HCT116 (cell line): ENCODE measurements at regions not wholly inside any gene's neighbourhood (a gene's known extent, or its start where the extent isn't known, plus 50 kb on each side); places are given as distances from the start of the nearest gene placed in this dataset.

Source experiments
- ATAC-seq: fragments of 200-7000 bp; cut with Tn5 transposase; 2 replicates; pipeline ENCODE4 v1.9.1; 2020; ENCODE audit warnings: mild to moderate bottlenecking, moderate library complexity
- BruUV-seq: library from RNA; stranded (reverse); fragments of 400-500 nt; replicated peaks from 2 replicates; lab custom pipeline; 2021; lab: Mats Ljungman, UMichigan
- CTCF ChIA-PET: fragments of 300-600 bp; sonication (Branson Sonifier 250); formaldehyde crosslinking; loops from one replicate; lab custom pipeline; 2021; ENCODE audit warnings: antibody characterized with exemption; lab: Charles Lee
- POLR2A ChIA-PET: fragments of 300-600, 350-600 bp; sonication (Branson Sonifier 250); formaldehyde crosslinking; loops from one replicate; lab custom pipeline; 2021; ENCODE audit warnings: antibody characterized with exemption; lab: Charles Lee
- RAD21 ChIA-PET, 2 experiments: fragments of 300-600 bp; sonication (Branson Sonifier 250); formaldehyde crosslinking; loops; one replicate each; lab custom pipeline; 2023; ENCODE audit warnings: low total read pairs in 2 of 2; ENCODE audit not compliant: uncharacterized antibody in 2 of 2, unreplicated experiment in 2 of 2, low non-redundant PET in 1 of 2; lab: Charles Lee
- DNase-seq: peaks from one replicate; pipeline ENCODE4 v3.0.0-alpha.2; 2010; ENCODE audit warnings: low read depth, low spot score
- H2AFZ ChIP-seq: fragments of 200-600 bp; shearing (Covaris generic), sonication (generic); 2 replicates; pipeline ENCODE4 v1.6.1; 2017; ENCODE audit warnings: low read depth, mixed run types, mixed read lengths, antibody characterized with exemption, low read length; ENCODE audit not compliant: poor library complexity, severe bottlenecking
- H3K27ac ChIP-seq: 2 replicates; pipeline ENCODE4 v1.5.1; 2012; ENCODE audit warnings: low read depth, low read length
- H3K27me3 ChIP-seq: fragments of 200-600 bp; sonication (generic); 2 replicates; pipeline ENCODE4 v1.6.1; 2016; ENCODE audit warnings: mixed run types, low read length, mixed read lengths; ENCODE audit not compliant: insufficient read depth
- H3K36me3 ChIP-seq, 2 experiments: fragments of 200-500 bp in 1 of 2; fragments of 200-600 bp in 1 of 2; sonication (Bioruptor generic) in 1 of 2; sonication (generic) in 1 of 2; 2 replicates each; pipeline versions ENCODE4 v1.5.1 to v1.6.1; 2014 to 2016; ENCODE audit warnings: low read length in 2 of 2, inconsistent platforms in 1 of 2, mixed read lengths in 1 of 2, mixed run types in 1 of 2; ENCODE audit not compliant: insufficient read depth in 2 of 2, control insufficient read depth in 1 of 2
- H3K4me1 ChIP-seq, 2 experiments: fragments of 200-600 bp in 1 of 2; sonication (generic) in 1 of 2; 2 replicates each; pipeline versions ENCODE4 v1.5.1 to v1.6.1; 2012 to 2017; ENCODE audit warnings: low read length in 2 of 2, inconsistent platforms in 1 of 2, mild to moderate bottlenecking in 1 of 2, mixed read lengths in 1 of 2, mixed run types in 1 of 2, moderate library complexity in 1 of 2; ENCODE audit not compliant: insufficient read depth in 2 of 2, control insufficient read depth in 1 of 2
- H3K4me2 ChIP-seq: fragments of 200-600 bp; sonication (generic); 2 replicates; pipeline ENCODE4 v1.6.1; 2017; ENCODE audit warnings: mixed run types, low read length, mixed read lengths
- H3K4me3 ChIP-seq, 2 experiments: fragments of 200-600 bp in 1 of 2; sonication (generic) in 1 of 2; replicated peaks in 1 of 2; 2 replicates each; pipeline ENCODE4 v1.5.1; 2011 to 2016; ENCODE audit warnings: low read length in 2 of 2, control low read depth in 1 of 2, low read depth in 1 of 2, mild to moderate bottlenecking in 1 of 2, mixed read lengths in 1 of 2, mixed run types in 1 of 2
- H3K79me2 ChIP-seq: fragments of 200-600 bp; sonication (generic); 2 replicates; pipeline ENCODE4 v1.6.1; 2017; ENCODE audit warnings: mild to moderate bottlenecking, mixed run types, low read length, moderate library complexity, mixed read lengths; ENCODE audit not compliant: insufficient read depth
- H3K9ac ChIP-seq: fragments of 200-600 bp; sonication (generic); 2 replicates; pipeline ENCODE4 v1.6.1; 2016; ENCODE audit warnings: low read length, mixed read lengths
- H3K9me2 ChIP-seq: fragments of 200-600 bp; sonication (generic), shearing (Covaris generic); 2 replicates; pipeline ENCODE4 v1.6.1; 2017; ENCODE audit warnings: mixed run types, mild to moderate bottlenecking, moderate library complexity; ENCODE audit not compliant: insufficient read depth
- H3K9me3 ChIP-seq, 2 experiments: fragments of 200-500 bp in 1 of 2; fragments of 200-600 bp in 1 of 2; sonication (Bioruptor generic) in 1 of 2; sonication (generic) in 1 of 2; 2 replicates each; pipeline ENCODE4 v1.6.1; 2014 to 2017; ENCODE audit warnings: low read length in 2 of 2, mixed read lengths in 2 of 2, inconsistent platforms in 1 of 2, low read depth in 1 of 2, mild to moderate bottlenecking in 1 of 2, mixed run types in 1 of 2, moderate library complexity in 1 of 2; ENCODE audit not compliant: control insufficient read depth in 1 of 2, insufficient read depth in 1 of 2
- H4K20me1 ChIP-seq: fragments of 200-600 bp; sonication (generic), shearing (Covaris generic); 2 replicates; pipeline ENCODE4 v1.6.1; 2017; ENCODE audit warnings: mixed run types, mild to moderate bottlenecking, moderate library complexity; ENCODE audit not compliant: insufficient read depth
- CBX3 ChIP-seq: IDR thresholded peaks from 2 replicates; pipeline ENCODE4 v1.6.1; 2012; ENCODE audit warnings: low read depth
- CEBPB ChIP-seq: IDR thresholded peaks from 2 replicates; pipeline ENCODE4 v1.6.1; 2012; ENCODE audit warnings: low read depth
- CTCF ChIP-seq, 3 experiments: fragments of 200-600 bp in 1 of 3; sonication (generic) in 1 of 3; IDR thresholded peaks in 2 of 3; conservative IDR thresholded peaks in 1 of 3; 2 replicates each; pipeline ENCODE4 v1.5.1; 2012 to 2017; ENCODE audit warnings: low read depth in 2 of 3, low read length in 2 of 3, antibody characterized with exemption in 1 of 3, borderline replicate concordance in 1 of 3, control low read depth in 1 of 3, mild to moderate bottlenecking in 1 of 3, mixed read lengths in 1 of 3, mixed run types in 1 of 3, moderate library complexity in 1 of 3; ENCODE audit not compliant: insufficient read depth in 1 of 3
- EGR1 ChIP-seq: IDR thresholded peaks from 2 replicates; pipeline ENCODE4 v1.6.1; 2012; ENCODE audit warnings: low read depth
- EZH2 ChIP-seq: fragments of 200-600 bp; sonication (generic); IDR thresholded peaks from 2 replicates; pipeline ENCODE4 v1.6.1; 2017; ENCODE audit warnings: antibody characterized with exemption, mixed run types
- EZH2phosphoT487 ChIP-seq: fragments of 200-600 bp; IDR thresholded peaks from 2 replicates; pipeline ENCODE4 v1.6.1; 2018; ENCODE audit warnings: antibody characterized with exemption, borderline replicate concordance
- JUND ChIP-seq: IDR thresholded peaks from 2 replicates; pipeline ENCODE4 v1.6.1; 2012
- POLR2AphosphoS5 ChIP-seq: IDR thresholded peaks from 2 replicates; pipeline ENCODE4 v1.6.1; 2011; ENCODE audit warnings: mild to moderate bottlenecking, low read depth, low read length, moderate library complexity
- RAD21 ChIP-seq: IDR thresholded peaks from 2 replicates; pipeline ENCODE4 v1.6.1; 2012; ENCODE audit warnings: low read depth, mild to moderate bottlenecking
- SIN3A ChIP-seq: IDR thresholded peaks from 2 replicates; pipeline ENCODE4 v1.6.1; 2012; ENCODE audit warnings: low read depth
- SP1 ChIP-seq: IDR thresholded peaks from 2 replicates; pipeline ENCODE4 v1.6.1; 2012; ENCODE audit warnings: low read depth
- SRF ChIP-seq: IDR thresholded peaks from 2 replicates; pipeline ENCODE4 v1.6.1; 2012; ENCODE audit warnings: low read depth
- ZFX ChIP-seq: fragments of 450-650 bp; IDR thresholded peaks from 2 replicates; pipeline ENCODE4 v1.6.1; 2017
- intact Hi-C: fragments of 100-400 bp; cut with micrococcal nuclease; formaldehyde crosslinking; loops from 2 replicates; pipeline ENCODE4 v1.10.0; 2022
- TF ChIP-seq, protein P1 (sequence below): IDR thresholded peaks from 2 replicates; pipeline ENCODE4 v1.6.1; 2012; ENCODE audit warnings: low read depth
- TF ChIP-seq, protein P2 (sequence below): IDR thresholded peaks from 2 replicates; pipeline ENCODE4 v1.6.1; 2011; ENCODE audit warnings: mild to moderate bottlenecking, low read length, moderate library complexity; ENCODE audit not compliant: insufficient replicate concordance; ENCODE audit errors: extremely low read depth

DNA sequence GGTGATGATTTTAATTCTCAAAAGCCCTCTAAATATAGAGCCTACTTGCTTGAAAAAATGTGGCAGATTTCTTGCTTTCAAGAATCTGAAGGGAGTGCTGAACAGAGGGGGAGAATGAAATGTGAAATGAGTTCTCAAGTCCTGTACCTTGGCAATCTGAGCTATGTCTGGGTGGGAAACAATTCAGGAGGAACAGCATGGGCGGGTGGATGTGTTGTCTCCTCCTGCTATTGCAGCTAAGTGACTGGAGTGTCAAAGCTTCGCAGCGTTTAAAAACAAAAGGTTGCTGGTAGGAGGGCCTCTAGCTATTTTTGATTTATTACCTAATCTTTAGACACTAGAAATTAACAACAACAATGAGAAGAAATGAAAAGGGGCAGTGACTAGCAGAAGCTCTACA lies 102.5 kb upstream of the ARG1 start:
- no peaks in the 10 kb centered on the region for H3K79me2 ChIP-seq
- no peak overlapping the region for H3K4me3 ChIP-seq
- DNase-seq (no peak), ATAC-seq (no peak)
- H3K36me3 ChIP-seq, result no peaks in the 10 kb centered on the region
- ChIA-PET RAD21 (no interaction called here), CTCF (interaction anchor here (1.1 kb wide), 1 partner anchor 11 kb away, joined by 4 read pairs; no protein-coding TSS in a partner anchor), POLR2A (no interaction called here)
- H3K27ac ChIP-seq, result no peak overlapping the region
- no peaks in the 10 kb centered on the region for H3K27me3 ChIP-seq
- H3K9me2 ChIP-seq, result no peaks in the 10 kb centered on the region
- H3K9me3 ChIP-seq, result peaks cover 0 to 8% of the 10 kb centered on the region in 2 experiments; a peak in 1 of 4 replicates
- H3K4me1 ChIP-seq, result no peaks in the 10 kb centered on the region
- no peak overlapping the region for H3K4me2 ChIP-seq
- H2AFZ ChIP-seq, result no peak overlapping the region
- BruUV-seq, result no TSS peak
- TF ChIP-seq RAD21 (no peak), JUND (no peak), EZH2phosphoT487 (no peak), SP1 (no peak), EZH2 (no peak), SIN3A (no peak), SRF (no peak), ZFX (no peak), EGR1 (no peak), CBX3 (no peak), CTCF (IDR thresholded peaks at IDR 0.05 in 2 of 3, conservative IDR thresholded peaks at IDR 0.05 in 1 of 3; ENCODE audit: borderline replicate concordance in 1 of 3, insufficient read depth in 1 of 3, low read depth in 2 of 3, low read length in 2 of 3) (no peak), POLR2AphosphoS5 (no peak), CEBPB (no peak)
- TF ChIP-seq, protein P1, sequence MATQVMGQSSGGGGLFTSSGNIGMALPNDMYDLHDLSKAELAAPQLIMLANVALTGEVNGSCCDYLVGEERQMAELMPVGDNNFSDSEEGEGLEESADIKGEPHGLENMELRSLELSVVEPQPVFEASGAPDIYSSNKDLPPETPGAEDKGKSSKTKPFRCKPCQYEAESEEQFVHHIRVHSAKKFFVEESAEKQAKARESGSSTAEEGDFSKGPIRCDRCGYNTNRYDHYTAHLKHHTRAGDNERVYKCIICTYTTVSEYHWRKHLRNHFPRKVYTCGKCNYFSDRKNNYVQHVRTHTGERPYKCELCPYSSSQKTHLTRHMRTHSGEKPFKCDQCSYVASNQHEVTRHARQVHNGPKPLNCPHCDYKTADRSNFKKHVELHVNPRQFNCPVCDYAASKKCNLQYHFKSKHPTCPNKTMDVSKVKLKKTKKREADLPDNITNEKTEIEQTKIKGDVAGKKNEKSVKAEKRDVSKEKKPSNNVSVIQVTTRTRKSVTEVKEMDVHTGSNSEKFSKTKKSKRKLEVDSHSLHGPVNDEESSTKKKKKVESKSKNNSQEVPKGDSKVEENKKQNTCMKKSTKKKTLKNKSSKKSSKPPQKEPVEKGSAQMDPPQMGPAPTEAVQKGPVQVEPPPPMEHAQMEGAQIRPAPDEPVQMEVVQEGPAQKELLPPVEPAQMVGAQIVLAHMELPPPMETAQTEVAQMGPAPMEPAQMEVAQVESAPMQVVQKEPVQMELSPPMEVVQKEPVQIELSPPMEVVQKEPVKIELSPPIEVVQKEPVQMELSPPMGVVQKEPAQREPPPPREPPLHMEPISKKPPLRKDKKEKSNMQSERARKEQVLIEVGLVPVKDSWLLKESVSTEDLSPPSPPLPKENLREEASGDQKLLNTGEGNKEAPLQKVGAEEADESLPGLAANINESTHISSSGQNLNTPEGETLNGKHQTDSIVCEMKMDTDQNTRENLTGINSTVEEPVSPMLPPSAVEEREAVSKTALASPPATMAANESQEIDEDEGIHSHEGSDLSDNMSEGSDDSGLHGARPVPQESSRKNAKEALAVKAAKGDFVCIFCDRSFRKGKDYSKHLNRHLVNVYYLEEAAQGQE, result no peak
- TF ChIP-seq, protein P2, sequence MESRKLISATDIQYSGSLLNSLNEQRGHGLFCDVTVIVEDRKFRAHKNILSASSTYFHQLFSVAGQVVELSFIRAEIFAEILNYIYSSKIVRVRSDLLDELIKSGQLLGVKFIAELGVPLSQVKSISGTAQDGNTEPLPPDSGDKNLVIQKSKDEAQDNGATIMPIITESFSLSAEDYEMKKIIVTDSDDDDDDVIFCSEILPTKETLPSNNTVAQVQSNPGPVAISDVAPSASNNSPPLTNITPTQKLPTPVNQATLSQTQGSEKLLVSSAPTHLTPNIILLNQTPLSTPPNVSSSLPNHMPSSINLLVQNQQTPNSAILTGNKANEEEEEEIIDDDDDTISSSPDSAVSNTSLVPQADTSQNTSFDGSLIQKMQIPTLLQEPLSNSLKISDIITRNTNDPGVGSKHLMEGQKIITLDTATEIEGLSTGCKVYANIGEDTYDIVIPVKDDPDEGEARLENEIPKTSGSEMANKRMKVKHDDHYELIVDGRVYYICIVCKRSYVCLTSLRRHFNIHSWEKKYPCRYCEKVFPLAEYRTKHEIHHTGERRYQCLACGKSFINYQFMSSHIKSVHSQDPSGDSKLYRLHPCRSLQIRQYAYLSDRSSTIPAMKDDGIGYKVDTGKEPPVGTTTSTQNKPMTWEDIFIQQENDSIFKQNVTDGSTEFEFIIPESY, result no peak
- H4K20me1 ChIP-seq, result no peaks in the 10 kb centered on the region
- intact Hi-C loops, result no loop called here
- no peak overlapping the region for H3K9ac ChIP-seq
